Peyer's patch (tissue), 4 donors: ENCODE measurements at regions not wholly inside any gene's neighbourhood (a gene's known extent, or its start where the extent isn't known, plus 50 kb on each side); places are given as distances from the start of the nearest gene placed in this dataset.

Experiments used
- DNase-seq, 3 donors: peaks; one replicate each; pipeline ENCODE4 v3.0.0-alpha.2; 2017 to 2019
- H3K27ac ChIP-seq, 4 donors: fragments of 200-600 bp; sonication (generic); one replicate each; pipeline ENCODE4 v1.5.1; 2016 to 2019
- H3K27me3 ChIP-seq, 2 donors: fragments of 200-600 bp; sonication (generic); one replicate each; pipeline ENCODE4 v1.5.1; 2019
- H3K36me3 ChIP-seq, 3 donors: fragments of 200-600 bp; sonication (generic); one replicate each; pipeline ENCODE4 v1.5.1; 2016 to 2019
- H3K4me1 ChIP-seq, 4 donors: fragments of 200-600 bp; sonication (generic); one replicate each; pipeline ENCODE4 v1.5.1; 2016 to 2019
- H3K4me3 ChIP-seq, 4 donors: fragments of 200-600 bp; sonication (generic); 1 replicate in 3 of 4; 2 replicates in 1 of 4; pipeline ENCODE4 v1.5.1; 2016 to 2019; ENCODE audit warnings: mild to moderate bottlenecking in 1 of 4
- H3K9me3 ChIP-seq, 4 donors: fragments of 200-600 bp; sonication (generic); one replicate each; pipeline ENCODE4 v1.5.1; 2016 to 2019; ENCODE audit warnings: mild to moderate bottlenecking in 1 of 4
- CTCF ChIP-seq, 6 experiments: fragments of 450-650 bp in 4 of 6; fragments of 200-600 bp in 2 of 6; sonication (generic) in 1 of 6; IDR thresholded peaks; one replicate each; pipeline ENCODE4 v1.5.1; 2017 to 2019; ENCODE audit warnings: antibody characterized with exemption in 6 of 6, mild to moderate bottlenecking in 3 of 6, moderate library complexity in 1 of 6
- POLR2A ChIP-seq, 2 donors: fragments of 450-650 bp; IDR thresholded peaks; one replicate each; pipeline ENCODE4 v1.5.1; 2017; ENCODE audit warnings: antibody characterized with exemption in 2 of 2, mild to moderate bottlenecking in 2 of 2, moderate library complexity in 2 of 2

DNA sequence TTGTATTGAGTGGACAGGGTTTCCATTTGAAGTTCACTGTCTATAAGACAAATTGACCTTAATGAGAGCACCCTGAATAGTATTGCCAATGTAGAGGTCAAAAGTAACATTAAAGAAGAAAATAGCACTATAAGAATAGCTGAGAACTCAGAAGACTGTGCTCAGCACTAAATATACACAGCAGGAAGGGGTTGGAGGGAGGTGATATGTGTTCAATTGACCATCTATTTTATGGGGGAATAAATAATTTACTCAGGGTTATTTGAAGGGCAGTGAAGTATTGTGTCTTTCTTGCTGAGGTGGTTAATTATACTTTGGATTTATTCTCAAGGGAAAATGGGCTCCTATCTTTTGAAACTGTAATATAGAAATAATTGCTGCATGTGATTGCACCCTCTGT, 1380.5 kb upstream of the SPRY2 start:
- no peaks in the 10 kb centered on the region for H3K9me3 ChIP-seq
- H3K27ac ChIP-seq = no peak overlapping the region
- TF ChIP-seq CTCF (IDR thresholded peaks at IDR 0.05) = no peak
- no peak for TF ChIP-seq POLR2A (IDR thresholded peaks at IDR 0.05)
- H3K4me3 ChIP-seq = no peak overlapping the region
- DNase-seq = no peak
- no peaks in the 10 kb centered on the region for H3K27me3 ChIP-seq
- no peaks in the 10 kb centered on the region for H3K4me1 ChIP-seq
- no peaks in the 10 kb centered on the region for H3K36me3 ChIP-seq

GRCh38 chr13:81714513-81714912, 1373.6 kb upstream of the SPRY2 start:
- no peak for DNase-seq

GRCh38 chr13:81713201-81713600, 1372.3 kb upstream of the SPRY2 start:
- H3K27ac ChIP-seq = no peak overlapping the region
- H3K36me3 ChIP-seq = no peaks in the 10 kb centered on the region
- H3K4me1 ChIP-seq = no peaks in the 10 kb centered on the region
- no peak for DNase-seq
- no peak overlapping the region for H3K4me3 ChIP-seq
- no peaks in the 10 kb centered on the region for H3K27me3 ChIP-seq
- TF ChIP-seq CTCF (IDR thresholded peaks at IDR 0.05) (no peak), POLR2A (IDR thresholded peaks at IDR 0.05) (no peak)
- no peaks in the 10 kb centered on the region for H3K9me3 ChIP-seq

More at GRCh38 chr13:81714513-81714912, 1373.6 kb upstream of the SPRY2 start:
- Histone ChIP-seq H3K36me3 (no peaks in the 10 kb centered on the region), H3K27ac (no peak overlapping the region), H3K4me1 (no peaks in the 10 kb centered on the region), H3K9me3 (no peaks in the 10 kb centered on the region), H3K4me3 (no peak overlapping the region), H3K27me3 (no peaks in the 10 kb centered on the region)
- TF ChIP-seq CTCF (IDR thresholded peaks at IDR 0.05) (no peak), POLR2A (IDR thresholded peaks at IDR 0.05) (no peak)

DNA sequence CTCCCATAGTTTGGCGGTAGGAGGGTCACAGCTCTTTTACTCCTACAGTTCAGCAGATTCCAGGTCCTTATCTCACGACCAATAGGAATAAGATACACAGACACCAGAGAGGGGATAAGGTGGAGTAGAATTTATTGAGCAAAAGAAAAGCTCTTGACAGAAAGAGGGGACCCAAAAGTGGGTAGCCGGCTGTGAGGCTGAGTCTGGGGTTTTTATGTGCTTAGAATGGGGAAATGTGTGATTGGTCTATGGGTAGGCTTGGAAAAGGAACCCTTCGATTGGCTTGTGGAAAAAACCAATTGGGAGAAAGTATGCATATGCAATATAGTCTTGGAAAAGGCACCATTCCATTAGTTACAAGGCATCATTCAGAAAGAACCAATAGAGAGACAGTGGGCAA, 1356.9 kb upstream of the SPRY2 start:
- H3K4me1 ChIP-seq = no peaks in the 10 kb centered on the region
- DNase-seq = no peak
- H3K27me3 ChIP-seq = no peaks in the 10 kb centered on the region
- no peaks in the 10 kb centered on the region for H3K9me3 ChIP-seq
- H3K36me3 ChIP-seq = no peaks in the 10 kb centered on the region
- H3K4me3 ChIP-seq = no peak overlapping the region
- H3K27ac ChIP-seq = no peak overlapping the region
- no peak for TF ChIP-seq POLR2A (IDR thresholded peaks at IDR 0.05)

DNA sequence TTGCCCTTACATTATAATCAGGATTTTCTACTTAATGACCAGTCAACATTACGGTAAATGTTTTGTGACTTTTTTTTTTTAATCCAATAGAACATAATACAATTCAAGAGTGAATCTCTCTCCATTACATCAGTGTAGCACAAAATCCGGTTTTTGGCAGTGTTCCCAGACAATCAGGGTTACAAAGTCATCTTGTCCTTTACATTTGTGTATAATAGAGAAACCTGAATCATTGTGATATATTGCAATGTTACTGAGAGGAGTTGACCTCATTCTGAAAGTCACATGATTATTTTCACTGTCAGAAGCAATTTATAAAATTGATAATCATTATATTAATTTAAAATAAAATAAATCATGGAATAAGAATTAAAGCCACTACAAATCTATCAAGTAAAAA, 1346.0 kb upstream of the SPRY2 start:
- no peaks in the 10 kb centered on the region for H3K27me3 ChIP-seq
- no peaks in the 10 kb centered on the region for H3K36me3 ChIP-seq
- TF ChIP-seq POLR2A (IDR thresholded peaks at IDR 0.05) = no peak
- no peak for TF ChIP-seq CTCF (IDR thresholded peaks at IDR 0.05)
- no peak for DNase-seq
- no peaks in the 10 kb centered on the region for H3K4me1 ChIP-seq
- no peak overlapping the region for H3K4me3 ChIP-seq
- H3K9me3 ChIP-seq = no peaks in the 10 kb centered on the region
- H3K27ac ChIP-seq = no peak overlapping the region

- Histone ChIP-seq H3K36me3 (no peaks in the 10 kb centered on the region), H3K27me3 (no peaks in the 10 kb centered on the region), H3K4me3 (no peak overlapping the region), H3K4me1 (no peaks in the 10 kb centered on the region), H3K27ac (no peak overlapping the region), H3K9me3 (peaks cover 0 to 10% (median 0%) of the 10 kb centered on the region in 4 donors)
- no peak for DNase-seq
- TF ChIP-seq POLR2A (IDR thresholded peaks at IDR 0.05) (no peak), CTCF (IDR thresholded peaks at IDR 0.05) (no peak)
Measured at GRCh38 chr13:81683521-81683920, 1342.6 kb upstream of the SPRY2 start.
